Spleen (tissue), 7 donors: ENCODE measurements at regions not wholly inside any gene's neighbourhood (a gene's known extent, or its start where the extent isn't known, plus 50 kb on each side); places are given as distances from the start of the nearest gene placed in this dataset.

ENCODE experiments used
- POLR2A ChIP-seq, 3 donors: fragments of 450-650 bp; IDR thresholded peaks; one replicate each; pipeline ENCODE4 v1.5.1; 2017; ENCODE audit warnings: antibody characterized with exemption in 3 of 3, mild to moderate bottlenecking in 1 of 3
- POLR2AphosphoS5 ChIP-seq, 3 donors: sonication (generic); formaldehyde crosslinking; IDR thresholded peaks; one replicate each; pipeline ENCODE4 v1.5.1; 2017; ENCODE audit warnings: antibody characterized with exemption in 3 of 3
- TF ChIP-seq, protein P1 (sequence below), 11 experiments: fragments of 200-600 bp in 7 of 11; fragments of 450-650 bp in 4 of 11; sonication (generic) in 4 of 11; IDR thresholded peaks in 8 of 11; conservative IDR thresholded peaks in 3 of 11; 1 replicate in 7 of 11; 2 replicates in 4 of 11; pipeline versions ENCODE4 v1.4.0 to v1.8.0; 2016 to 2021; ENCODE audit warnings: antibody characterized with exemption in 11 of 11, inconsistent platforms in 4 of 11, mild to moderate bottlenecking in 1 of 11
- donor health status: DM: no; HTN: no; CAD: no; lungs with moderate emphysema.
- donor health status: DM: no; HTN: no; CAD: no.
- donor health status: DM: no; HTN: no; CAD: no.

DNA sequence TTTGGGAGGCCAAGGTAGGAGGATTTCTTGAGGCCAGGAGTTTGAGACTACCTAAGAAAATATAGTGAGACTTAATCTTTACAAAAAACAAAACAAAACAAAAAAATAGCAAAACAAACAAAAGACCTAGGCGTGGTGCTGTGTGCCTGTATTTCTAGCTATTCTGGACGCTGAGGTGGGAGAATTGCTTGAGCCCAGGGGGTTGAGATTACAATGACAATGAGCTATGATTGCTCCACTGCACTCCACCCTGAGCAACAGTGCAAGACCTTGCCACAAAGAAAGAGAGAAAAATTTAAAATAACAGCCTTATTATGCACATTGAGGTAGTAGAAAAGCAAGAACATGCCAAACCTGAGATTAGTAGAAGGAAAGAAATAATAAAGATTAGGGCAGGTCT is 657.7 kb downstream of the PDHA2 start:
- TF ChIP-seq, protein P1, sequence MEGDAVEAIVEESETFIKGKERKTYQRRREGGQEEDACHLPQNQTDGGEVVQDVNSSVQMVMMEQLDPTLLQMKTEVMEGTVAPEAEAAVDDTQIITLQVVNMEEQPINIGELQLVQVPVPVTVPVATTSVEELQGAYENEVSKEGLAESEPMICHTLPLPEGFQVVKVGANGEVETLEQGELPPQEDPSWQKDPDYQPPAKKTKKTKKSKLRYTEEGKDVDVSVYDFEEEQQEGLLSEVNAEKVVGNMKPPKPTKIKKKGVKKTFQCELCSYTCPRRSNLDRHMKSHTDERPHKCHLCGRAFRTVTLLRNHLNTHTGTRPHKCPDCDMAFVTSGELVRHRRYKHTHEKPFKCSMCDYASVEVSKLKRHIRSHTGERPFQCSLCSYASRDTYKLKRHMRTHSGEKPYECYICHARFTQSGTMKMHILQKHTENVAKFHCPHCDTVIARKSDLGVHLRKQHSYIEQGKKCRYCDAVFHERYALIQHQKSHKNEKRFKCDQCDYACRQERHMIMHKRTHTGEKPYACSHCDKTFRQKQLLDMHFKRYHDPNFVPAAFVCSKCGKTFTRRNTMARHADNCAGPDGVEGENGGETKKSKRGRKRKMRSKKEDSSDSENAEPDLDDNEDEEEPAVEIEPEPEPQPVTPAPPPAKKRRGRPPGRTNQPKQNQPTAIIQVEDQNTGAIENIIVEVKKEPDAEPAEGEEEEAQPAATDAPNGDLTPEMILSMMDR (IDR thresholded peaks at IDR 0.05 in 8 of 11, conservative IDR thresholded peaks at IDR 0.05 in 3 of 11), result no peak
- TF ChIP-seq POLR2AphosphoS5 (IDR thresholded peaks at IDR 0.05) (no peak), POLR2A (IDR thresholded peaks at IDR 0.05) (no peak)
